ENCODE measurements at regions not wholly inside any gene's neighbourhood (a gene's known extent, or its start where the extent isn't known, plus 50 kb on each side); places are given as distances from the start of the nearest gene placed in this dataset.

DNA sequence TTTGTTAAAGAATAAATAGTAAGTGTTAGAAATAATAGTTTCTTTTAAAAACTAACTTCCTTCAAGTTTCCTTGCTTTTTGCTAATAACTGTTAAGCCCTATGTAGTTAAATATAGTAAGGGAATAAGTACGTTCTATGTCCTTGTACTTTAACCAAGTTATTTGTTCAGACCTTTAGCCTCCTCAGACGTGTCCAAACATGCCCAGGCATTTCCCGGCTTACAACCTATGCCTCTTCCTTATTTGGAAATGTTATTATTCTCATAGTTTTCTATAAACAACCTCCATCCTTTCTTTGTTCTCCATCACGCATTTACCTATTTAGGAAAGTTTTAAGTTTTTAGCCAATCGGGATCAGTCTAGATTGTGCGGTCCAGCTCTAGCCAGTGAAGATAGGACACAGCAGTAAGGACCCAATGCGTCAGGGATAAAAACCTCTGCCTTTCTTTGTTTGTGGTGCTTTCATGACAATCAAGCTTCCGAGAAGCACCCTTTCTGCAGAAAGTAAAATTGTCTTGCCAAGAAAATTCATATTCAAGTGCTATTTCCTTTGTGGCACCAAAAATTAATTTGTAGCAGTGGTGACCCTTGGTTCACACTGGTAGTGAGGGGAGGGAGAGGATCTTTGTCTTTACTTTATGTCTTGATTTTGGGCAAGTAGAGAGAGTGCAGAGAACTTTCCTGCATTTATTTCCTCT lies 851.3 kb upstream of the POM121L12 start:
- Histone ChIP-seq H4K8ac (ENCODE audit: low read depth in 2 of 2, low read length in 2 of 2) (no peak overlapping the region), H3K4me1 (ENCODE audit: control insufficient read depth, insufficient read depth, low read length) (no peaks in the 10 kb centered on the region), H3K27ac (ENCODE audit: insufficient read depth, low read length) (no peak overlapping the region), H3K9ac (ENCODE audit: low read depth, low read length) (no peak overlapping the region), H2BK5ac (ENCODE audit: low read depth, low read length, poor library complexity, severe bottlenecking) (no peak overlapping the region), H3K56ac (ENCODE audit: extremely low read depth, insufficient read depth, low read length) (no peak overlapping the region), H2AFZ (replicated peaks; ENCODE audit: low read length, poor library complexity) (no peak overlapping the region), H4K91ac (ENCODE audit: insufficient read depth, low read depth, low read length) (no peak overlapping the region), H2AK5ac (ENCODE audit: low read depth, low read length) (no peak overlapping the region), H3K9me1 (ENCODE audit: insufficient read depth, low read length) (no peaks in the 10 kb centered on the region), H2BK120ac (ENCODE audit: low read depth, low read length) (no peak overlapping the region), H3K14ac (replicated peaks; ENCODE audit: low read depth, low read length) (no peak overlapping the region), H4K5ac (ENCODE audit: low read depth, low read length) (no peak overlapping the region), H3K23ac (ENCODE audit: low read depth, low read length) (no peak overlapping the region), H3K18ac (ENCODE audit: low read depth, low read length) (no peak overlapping the region), H2BK15ac (ENCODE audit: low read depth, low read length) (no peak overlapping the region), H3K4ac (ENCODE audit: low read depth, low read length) (no peak overlapping the region), H3K79me1 (ENCODE audit: low read depth in 1 of 2, low read length in 2 of 2) (no peaks in the 10 kb centered on the region), H3K27me3 (ENCODE audit: control insufficient read depth, insufficient read depth, low read length) (no peaks in the 10 kb centered on the region), H3K4me2 (ENCODE audit: low read depth, low read length) (no peak overlapping the region), H2AK9ac (replicated peaks; ENCODE audit: low read depth, low read length, poor library complexity) (no peak overlapping the region), H3K4me3 (ENCODE audit: insufficient read depth, low read depth, low read length) (no peak overlapping the region), H3K36me3 (ENCODE audit: control insufficient read depth, insufficient read depth, low read length) (no peaks in the 10 kb centered on the region), H2BK20ac (ENCODE audit: low read depth, low read length) (no peak overlapping the region), H4K20me1 (ENCODE audit: insufficient read depth, low read length) (no peaks in the 10 kb centered on the region), H3K9me3 (ENCODE audit: control insufficient read depth, insufficient read depth, low read length) (peaks cover 8% of the 10 kb centered on the region)
- intact Hi-C loops (cut with micrococcal nuclease): no loop called here
- no peak for TF ChIP-seq MAZ (IDR thresholded peaks at IDR 0.05; ENCODE audit: borderline replicate concordance, low read depth, low read length)
- TF ChIP-seq BHLHE40 (IDR thresholded peaks at IDR 0.05; ENCODE audit: low read depth, low read length): no peak
- no peak for TF ChIP-seq RAD21 (IDR thresholded peaks at IDR 0.05; ENCODE audit: low read length)
- TF ChIP-seq CTCF (conservative IDR thresholded peaks at IDR 0.05; ENCODE audit: low read depth, low read length): no peak
- no peak for TF ChIP-seq CEBPB (IDR thresholded peaks at IDR 0.05; ENCODE audit: low read depth, low read length)
- TF ChIP-seq MXI1 (IDR thresholded peaks at IDR 0.05; ENCODE audit: borderline replicate concordance, low read depth, low read length): no peak
- TF ChIP-seq RCOR1 (IDR thresholded peaks at IDR 0.05; ENCODE audit: insufficient replicate concordance, low read length): no peak
- TF ChIP-seq CHD1 (IDR thresholded peaks at IDR 0.05; ENCODE audit: low read depth, low read length): no peak
- TF ChIP-seq MAFK (IDR thresholded peaks at IDR 0.05; ENCODE audit: low read depth, low read length): no peak
- TF ChIP-seq NFE2L2 (IDR thresholded peaks at IDR 0.05; ENCODE audit: low read depth, low read length): no peak
- no peak for TF ChIP-seq FOS (IDR thresholded peaks at IDR 0.05; ENCODE audit: low read depth, low read length)
- ATAC-seq (ENCODE audit: low read depth) (no peak), DNase-seq (no peak)
- ChIA-PET POLR2A (ENCODE audit: unreplicated experiment) (no interaction called here), CTCF (no interaction called here)
- WGBS, 2 experiments (ENCODE audit: extremely low coverage in 2 of 2, insufficient read length in 1 of 2): 20% methylated on average over 1 of the region's 8 CpGs; no CpG with 5 or more reads in 1 of the 2 experiments
- in situ Hi-C loops (cut with MboI; ENCODE audit: low sequenced_read_pairs): no loop called here
- no TSS peak for BruUV-seq (replicated peaks)
- dilution Hi-C loops (cut with HindIII; ENCODE audit: low sequenced_read_pairs, unreplicated experiment): no loop called here
